ENCODE measurements at regions not wholly inside any gene's neighbourhood (a gene's known extent, or its start where the extent isn't known, plus 50 kb on each side); places are given as distances from the start of the nearest gene placed in this dataset.
A peak's percentile ranks its signal among the peaks of the same experiment; 100 is the strongest.

- DNase-seq: no peak
- no peaks in the 10 kb centered on the region for H3K9me3 ChIP-seq (replicated peaks)
- H3K4me3 ChIP-seq: no peak overlapping the region
- H3K27me3 ChIP-seq (ENCODE audit: low read depth): peaks cover 12% of the 10 kb centered on the region
- no peak overlapping the region for H3K27ac ChIP-seq (replicated peaks)
- no peak for TF ChIP-seq CTCF (IDR thresholded peaks at IDR 0.05; ENCODE audit: borderline replicate concordance)
- no peaks in the 10 kb centered on the region for H3K36me3 ChIP-seq
- intact Hi-C loops (cut with micrococcal nuclease): loop anchor here (5.0 kb wide), 1 partner anchor 88 kb away; no protein-coding TSS in a partner anchor
- H3K4me1 ChIP-seq: no peaks in the 10 kb centered on the region
Measured at GRCh38 chr3:132254076-132254755, 63.0 kb upstream of the ACP3 start.

- intact Hi-C loops (cut with micrococcal nuclease): no loop called here
- Histone ChIP-seq H3K4me3 (no peak overlapping the region), H3K27me3 (ENCODE audit: low read depth) (peaks cover 5% of the 10 kb centered on the region), H3K36me3 (no peaks in the 10 kb centered on the region), H3K9me3 (replicated peaks) (no peaks in the 10 kb centered on the region), H3K4me1 (no peaks in the 10 kb centered on the region), H3K27ac (replicated peaks) (no peak overlapping the region)
- no peak for TF ChIP-seq CTCF (IDR thresholded peaks at IDR 0.05; ENCODE audit: borderline replicate concordance)
- DNase-seq: no peak
Measured at GRCh38 chr3:132255041-132255745, 62.0 kb upstream of the ACP3 start.

- TF ChIP-seq CTCF (IDR thresholded peaks at IDR 0.05; ENCODE audit: borderline replicate concordance): peak; percentile 49
- DNase-seq: no peak
- Histone ChIP-seq H3K4me3 (no peak overlapping the region), H3K27me3 (ENCODE audit: low read depth) (no peaks in the 10 kb centered on the region), H3K27ac (replicated peaks) (no peak overlapping the region), H3K9me3 (replicated peaks) (no peaks in the 10 kb centered on the region), H3K36me3 (no peaks in the 10 kb centered on the region), H3K4me1 (no peaks in the 10 kb centered on the region)
- intact Hi-C loops (cut with micrococcal nuclease): no loop called here
Measured at GRCh38 chr3:132256989-132257388, 60.2 kb upstream of the ACP3 start.

GRCh38 chr3:132261506-132261905 lies 55.7 kb upstream of the ACP3 start:
- no peak for TF ChIP-seq CTCF (IDR thresholded peaks at IDR 0.05; ENCODE audit: borderline replicate concordance)
- no peak for DNase-seq
- Histone ChIP-seq H3K9me3 (replicated peaks) (peaks cover 6% of the 10 kb centered on the region), H3K27me3 (ENCODE audit: low read depth) (no peaks in the 10 kb centered on the region), H3K27ac (replicated peaks) (no peak overlapping the region), H3K36me3 (no peaks in the 10 kb centered on the region), H3K4me1 (no peaks in the 10 kb centered on the region), H3K4me3 (no peak overlapping the region)
- intact Hi-C loops (cut with micrococcal nuclease): no loop called here

GRCh38 chr3:132262305-132262704 lies 54.9 kb upstream of the ACP3 start:
- no peak overlapping the region for H3K4me3 ChIP-seq
- H3K9me3 ChIP-seq (replicated peaks): peaks cover 6% of the 10 kb centered on the region
- no peaks in the 10 kb centered on the region for H3K36me3 ChIP-seq
- DNase-seq: no peak
- no peaks in the 10 kb centered on the region for H3K4me1 ChIP-seq
- intact Hi-C loops (cut with micrococcal nuclease): no loop called here
- no peak for TF ChIP-seq CTCF (IDR thresholded peaks at IDR 0.05; ENCODE audit: borderline replicate concordance)
- H3K27me3 ChIP-seq (ENCODE audit: low read depth): no peaks in the 10 kb centered on the region
- no peak overlapping the region for H3K27ac ChIP-seq (replicated peaks)

All from left ventricle myocardium inferior (tissue), 1 donor.